Erythroblast (primary cell): ENCODE measurements at regions not wholly inside any gene's neighbourhood (a gene's known extent, or its start where the extent isn't known, plus 50 kb on each side); places are given as distances from the start of the nearest gene placed in this dataset.
"Not testable (repeated sequence)": the region's sequence is repeated elsewhere in the genome, so short reads cannot be mapped to it uniquely, and the experiment has no call there.

Experiments
- GATA1 ChIP-seq: IDR thresholded peaks from 2 replicates; pipeline ENCODE4 v1.6.1; 2011; ENCODE audit warnings: low read depth, mild to moderate bottlenecking, control low read depth, low read length, moderate library complexity
- POLR2A ChIP-seq: IDR thresholded peaks from 2 replicates; pipeline ENCODE4 v1.6.1; 2011; ENCODE audit warnings: mild to moderate bottlenecking, low read length

- not testable (repeated sequence) for TF ChIP-seq POLR2A, GATA1
Measured at GRCh38 chr3:150270444-150270843, 137.7 kb upstream of the TSC22D2 start.
